ENCODE measurements at regions not wholly inside any gene's neighbourhood (a gene's known extent, or its start where the extent isn't known, plus 50 kb on each side); places are given as distances from the start of the nearest gene placed in this dataset.

DNA sequence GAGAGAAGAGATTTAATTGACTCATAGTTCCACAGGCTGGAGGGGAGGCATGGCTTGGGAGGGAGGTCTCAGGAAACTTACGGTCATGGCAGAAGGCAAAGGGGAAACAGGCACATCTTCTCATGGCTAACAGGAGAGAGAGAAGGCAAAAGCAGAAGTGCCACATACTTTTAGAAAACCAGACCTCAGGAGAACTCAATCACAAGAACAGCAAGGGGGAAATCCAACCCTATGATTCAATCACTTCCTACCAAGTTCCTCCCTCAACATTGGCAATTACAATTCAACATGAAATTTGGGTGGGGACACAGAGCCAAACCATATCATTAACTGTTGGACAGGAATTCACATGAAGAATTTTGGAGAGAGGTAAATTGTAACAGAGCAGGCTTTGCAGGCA is 485.3 kb upstream of the PITX2 start:
- DNase-seq = no peak
- intact Hi-C loops (cut with DNase I, micrococcal nuclease) = no loop called here
- ATAC-seq = no peak
- TF ChIP-seq, protein P1, sequence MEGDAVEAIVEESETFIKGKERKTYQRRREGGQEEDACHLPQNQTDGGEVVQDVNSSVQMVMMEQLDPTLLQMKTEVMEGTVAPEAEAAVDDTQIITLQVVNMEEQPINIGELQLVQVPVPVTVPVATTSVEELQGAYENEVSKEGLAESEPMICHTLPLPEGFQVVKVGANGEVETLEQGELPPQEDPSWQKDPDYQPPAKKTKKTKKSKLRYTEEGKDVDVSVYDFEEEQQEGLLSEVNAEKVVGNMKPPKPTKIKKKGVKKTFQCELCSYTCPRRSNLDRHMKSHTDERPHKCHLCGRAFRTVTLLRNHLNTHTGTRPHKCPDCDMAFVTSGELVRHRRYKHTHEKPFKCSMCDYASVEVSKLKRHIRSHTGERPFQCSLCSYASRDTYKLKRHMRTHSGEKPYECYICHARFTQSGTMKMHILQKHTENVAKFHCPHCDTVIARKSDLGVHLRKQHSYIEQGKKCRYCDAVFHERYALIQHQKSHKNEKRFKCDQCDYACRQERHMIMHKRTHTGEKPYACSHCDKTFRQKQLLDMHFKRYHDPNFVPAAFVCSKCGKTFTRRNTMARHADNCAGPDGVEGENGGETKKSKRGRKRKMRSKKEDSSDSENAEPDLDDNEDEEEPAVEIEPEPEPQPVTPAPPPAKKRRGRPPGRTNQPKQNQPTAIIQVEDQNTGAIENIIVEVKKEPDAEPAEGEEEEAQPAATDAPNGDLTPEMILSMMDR (IDR thresholded peaks at IDR 0.05) = no peak
- no peaks in the 10 kb centered on the region for H3K36me3 ChIP-seq (ENCODE audit: low read depth)
- H3K4me1 ChIP-seq (ENCODE audit: low read depth) = no peaks in the 10 kb centered on the region
- no peaks in the 10 kb centered on the region for H3K9me3 ChIP-seq
- no peak overlapping the region for H3K4me3 ChIP-seq

DNA sequence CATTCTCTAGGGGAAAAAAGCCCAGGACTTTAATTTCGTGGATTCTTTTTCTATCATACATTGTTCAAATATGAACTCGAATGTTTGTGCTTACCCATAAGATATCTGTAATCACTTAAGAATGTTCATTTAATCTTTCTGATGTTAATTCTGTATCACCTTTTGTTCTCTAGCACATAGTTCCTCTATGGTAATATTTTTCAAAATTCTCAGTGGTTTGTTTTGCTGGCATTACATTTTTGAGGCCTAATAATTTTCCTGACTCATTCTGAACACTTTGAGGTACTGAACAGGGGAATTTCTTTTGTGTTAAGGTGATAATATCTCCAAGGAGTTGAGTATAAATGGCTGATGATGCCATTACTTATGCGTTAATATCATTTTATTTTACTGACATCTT is 490.7 kb upstream of the PITX2 start:
- Histone ChIP-seq H3K36me3 (ENCODE audit: low read depth) (no peaks in the 10 kb centered on the region), H3K4me3 (no peak overlapping the region), H3K9me3 (no peaks in the 10 kb centered on the region), H3K4me1 (ENCODE audit: low read depth) (no peaks in the 10 kb centered on the region)
- ATAC-seq (no peak), DNase-seq (no peak)
- intact Hi-C loops (cut with DNase I, micrococcal nuclease) = no loop called here
- TF ChIP-seq, protein P1 (IDR thresholded peaks at IDR 0.05) = no peak

- TF ChIP-seq, protein P1 (IDR thresholded peaks at IDR 0.05) = no peak
- ATAC-seq = no peak
- intact Hi-C loops (cut with DNase I, micrococcal nuclease) = no loop called here
These were observed 493.0 kb upstream of the PITX2 start for GRCh38 chr4:111115881-111116280.

DNA sequence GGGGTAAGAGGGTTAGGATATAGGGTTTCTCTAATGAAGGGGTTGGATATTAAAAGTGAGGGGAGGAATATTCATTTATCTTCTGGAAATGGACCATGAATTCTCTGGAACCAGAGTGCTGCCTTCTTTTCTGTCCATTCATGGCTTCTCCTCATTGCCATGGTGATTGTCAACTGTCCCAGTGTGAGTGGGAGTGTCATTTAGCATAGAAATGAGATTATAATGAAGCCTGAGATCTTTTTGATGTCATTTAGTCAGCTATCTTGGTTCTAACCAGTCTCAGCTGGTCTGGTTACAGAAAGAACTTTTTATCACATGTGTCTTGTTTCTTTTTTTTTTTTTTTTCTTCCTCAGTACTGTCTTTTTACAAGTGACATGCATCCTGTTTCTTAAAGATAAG is 497.3 kb upstream of the PITX2 start:
- H3K4me3 ChIP-seq = no peak overlapping the region
- H3K9me3 ChIP-seq = no peaks in the 10 kb centered on the region
- no peaks in the 10 kb centered on the region for H3K36me3 ChIP-seq (ENCODE audit: low read depth)
- TF ChIP-seq, protein P1 (IDR thresholded peaks at IDR 0.05) = no peak
- H3K4me1 ChIP-seq (ENCODE audit: low read depth) = no peaks in the 10 kb centered on the region
- DNase-seq (no peak), ATAC-seq (no peak)
- intact Hi-C loops (cut with DNase I, micrococcal nuclease) = no loop called here

More at GRCh38 chr4:111115881-111116280, 493.0 kb upstream of the PITX2 start:
- H3K36me3 ChIP-seq (ENCODE audit: low read depth) = no peaks in the 10 kb centered on the region
- DNase-seq = no peak
- no peaks in the 10 kb centered on the region for H3K9me3 ChIP-seq
- H3K4me1 ChIP-seq (ENCODE audit: low read depth) = no peaks in the 10 kb centered on the region
- no peak overlapping the region for H3K4me3 ChIP-seq

GRCh38 chr4:111126340-111126739 is 503.5 kb upstream of the PITX2 start:
- intact Hi-C loops (cut with DNase I, micrococcal nuclease) = no loop called here
- ATAC-seq (no peak), DNase-seq (no peak)
- H3K4me1 ChIP-seq (ENCODE audit: low read depth) = no peaks in the 10 kb centered on the region
- H3K4me3 ChIP-seq = no peak overlapping the region
- no peaks in the 10 kb centered on the region for H3K9me3 ChIP-seq
- H3K36me3 ChIP-seq (ENCODE audit: low read depth) = no peaks in the 10 kb centered on the region
- TF ChIP-seq, protein P1 (IDR thresholded peaks at IDR 0.05) = no peak

DNA sequence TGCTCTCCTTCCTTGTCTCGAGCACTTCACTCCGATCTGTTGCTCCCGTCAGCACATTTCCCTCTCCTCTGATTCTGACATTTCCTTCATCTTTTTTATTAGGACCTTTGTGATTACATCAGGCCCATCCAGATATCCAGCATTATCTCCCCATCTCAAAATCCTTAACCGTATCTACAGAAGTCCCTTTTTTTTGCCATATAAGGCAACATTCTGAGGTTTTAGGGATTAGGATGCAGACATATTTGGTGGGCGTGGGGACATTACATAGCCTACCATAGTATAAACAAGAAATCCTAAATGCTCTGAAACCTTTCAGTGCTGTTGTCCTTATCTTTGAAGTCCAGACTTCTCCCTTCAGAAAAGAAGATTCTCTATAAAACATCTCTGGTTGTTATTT is 505.0 kb upstream of the PITX2 start:
- H3K4me3 ChIP-seq = no peak overlapping the region
- TF ChIP-seq, protein P1 (IDR thresholded peaks at IDR 0.05) = no peak
- intact Hi-C loops (cut with DNase I, micrococcal nuclease) = no loop called here
- ATAC-seq = no peak
- no peaks in the 10 kb centered on the region for H3K36me3 ChIP-seq (ENCODE audit: low read depth)
- no peaks in the 10 kb centered on the region for H3K9me3 ChIP-seq
- H3K4me1 ChIP-seq (ENCODE audit: low read depth) = no peaks in the 10 kb centered on the region
- DNase-seq = no peak

Data from mucosa of descending colon (tissue), 3 donors.